GM19238 (cell line): ENCODE measurements at regions not wholly inside any gene's neighbourhood (a gene's known extent, or its start where the extent isn't known, plus 50 kb on each side); places are given as distances from the start of the nearest gene placed in this dataset.
"Not testable (repeated sequence)": the region's sequence is repeated elsewhere in the genome, so short reads cannot be mapped to it uniquely, and the experiment has no call there.

Source experiments
- DNase-seq: peaks from one replicate; pipeline ENCODE4 v3.0.0; 2011; ENCODE audit warnings: low spot score; ENCODE audit not compliant: insufficient read length

- no peak for DNase-seq
Observed at GRCh38 chr5:116825486-116825885, 250.9 kb upstream of the SEMA6A start.

GRCh38 chr5:116824751-116825438 lies 250.3 kb upstream of the SEMA6A start:
- no peak for DNase-seq

GRCh38 chr5:116814626-116815385 lies 240.2 kb upstream of the SEMA6A start:
- no peak for DNase-seq

GRCh38 chr5:116813906-116814305 lies 239.3 kb upstream of the SEMA6A start:
- DNase-seq: no peak

- DNase-seq: no peak
Observed at GRCh38 chr5:116813356-116813755, 238.7 kb upstream of the SEMA6A start.

GRCh38 chr5:116810951-116811350 lies 236.3 kb upstream of the SEMA6A start:
- no peak for DNase-seq

GRCh38 chr5:116806836-116807235 lies 232.2 kb upstream of the SEMA6A start:
- DNase-seq: no peak

GRCh38 chr5:116799401-116799800 lies 224.8 kb upstream of the SEMA6A start:
- no peak for DNase-seq

- no peak for DNase-seq
Observed at GRCh38 chr5:116795189-116795588, 220.6 kb upstream of the SEMA6A start.

GRCh38 chr5:116789522-116789921 lies 214.9 kb upstream of the SEMA6A start:
- DNase-seq: no peak

- DNase-seq: no peak
Observed at GRCh38 chr5:116788851-116789403, 214.3 kb upstream of the SEMA6A start.

GRCh38 chr5:116787570-116787969 lies 212.9 kb upstream of the SEMA6A start:
- DNase-seq: no peak

- DNase-seq: no peak
Observed at GRCh38 chr5:116785106-116785505, 210.5 kb upstream of the SEMA6A start.

- no peak for DNase-seq
Observed at GRCh38 chr5:116779846-116780245, 205.2 kb upstream of the SEMA6A start.

GRCh38 chr5:116778651-116779280 lies 204.1 kb upstream of the SEMA6A start:
- no peak for DNase-seq

- no peak for DNase-seq
Observed at GRCh38 chr5:116778032-116778431, 203.4 kb upstream of the SEMA6A start.

GRCh38 chr5:116773926-116774325 lies 199.3 kb upstream of the SEMA6A start:
- DNase-seq: no peak

- no peak for DNase-seq
Observed at GRCh38 chr5:116772806-116773205, 198.2 kb upstream of the SEMA6A start.

GRCh38 chr5:116772152-116772501 lies 197.5 kb upstream of the SEMA6A start:
- no peak for DNase-seq

GRCh38 chr5:116771466-116772151 lies 197.0 kb upstream of the SEMA6A start:
- no peak for DNase-seq

- DNase-seq: not testable (repeated sequence)
Observed at GRCh38 chr5:116769953-116770352, 195.3 kb upstream of the SEMA6A start.

GRCh38 chr5:116769470-116769869 lies 194.8 kb upstream of the SEMA6A start:
- DNase-seq: no peak
